Activated CD8-positive, alpha-beta memory T cell treated with anti-CD3 and anti-CD28 coated beads, Interleukin-2, amount 50 U/mL, for 24 hours (primary cell): ENCODE measurements at regions not wholly inside any gene's neighbourhood (a gene's known extent, or its start where the extent isn't known, plus 50 kb on each side); places are given as distances from the start of the nearest gene placed in this dataset.

Experiments
- DNase-seq: peaks from one replicate; pipeline ENCODE4 v3.0.0-alpha.2; 2020; ENCODE audit errors: extremely low read depth

DNA sequence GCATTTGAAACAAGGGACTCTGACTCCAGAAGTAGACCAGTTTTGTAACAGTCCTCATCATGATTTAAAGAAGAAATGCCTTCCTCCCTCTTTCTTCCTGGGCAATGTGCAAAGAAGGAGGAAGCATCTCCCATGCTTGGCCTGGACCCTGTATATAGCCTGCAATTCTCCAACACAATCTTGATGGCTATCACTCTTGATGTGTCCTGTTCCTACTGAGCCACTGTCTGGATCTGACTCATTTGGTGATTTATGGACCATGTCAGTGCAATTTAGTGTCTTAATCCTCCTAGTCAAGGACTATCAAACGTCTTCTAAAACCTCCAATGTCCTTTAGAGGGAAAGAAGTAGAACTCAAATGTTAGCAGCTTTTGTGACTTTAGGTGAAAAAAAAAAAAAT is 697.3 kb downstream of the TLR4 start:
- DNase-seq, result no peak

DNA sequence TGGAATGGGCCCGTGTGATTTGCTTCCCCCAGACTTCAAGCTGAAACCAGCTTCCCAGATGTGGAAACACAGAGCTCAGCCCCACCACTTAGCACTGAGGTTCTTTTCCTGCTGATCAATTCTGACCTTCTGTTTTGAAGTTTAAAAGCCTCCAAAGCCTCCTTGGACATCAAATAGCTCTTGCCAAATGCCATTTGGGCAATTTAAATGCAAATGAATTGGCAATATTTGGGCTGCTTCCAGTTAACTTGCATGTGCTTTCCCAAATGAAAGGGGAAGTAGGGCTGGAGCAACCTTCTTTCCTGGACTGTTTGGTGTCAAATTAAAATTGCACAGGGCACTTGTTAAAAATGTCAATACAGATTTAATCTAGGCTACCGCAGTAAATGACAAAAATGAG is 710.5 kb downstream of the TLR4 start:
- DNase-seq, result no peak

- no peak for DNase-seq
Measured at GRCh38 chr9:118418887-118419565, 714.8 kb downstream of the TLR4 start.

- DNase-seq, result no peak
Measured at GRCh38 chr9:118419676-118420075, 715.5 kb downstream of the TLR4 start.

DNA sequence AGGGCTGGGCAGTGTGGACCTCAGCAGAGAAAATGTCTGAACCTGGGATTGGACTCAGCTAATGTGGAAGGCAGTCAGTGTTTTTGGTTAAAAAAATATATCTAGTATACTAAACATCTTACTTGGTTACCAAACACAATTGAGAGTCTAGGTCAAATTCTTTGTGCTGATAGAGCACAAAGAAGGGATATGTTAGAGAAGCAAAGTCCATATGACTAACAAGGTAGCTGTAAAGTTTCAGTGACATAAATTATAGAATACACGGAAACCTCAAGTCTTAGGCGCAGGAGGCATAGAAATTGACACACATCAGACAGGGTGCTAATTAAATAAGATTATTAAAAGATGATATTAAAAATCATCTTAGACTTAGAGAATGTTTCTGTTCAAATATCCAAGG is 718.3 kb downstream of the TLR4 start:
- no peak for DNase-seq

GRCh38 chr9:118423021-118423420 is 718.8 kb downstream of the TLR4 start:
- no peak for DNase-seq

DNA sequence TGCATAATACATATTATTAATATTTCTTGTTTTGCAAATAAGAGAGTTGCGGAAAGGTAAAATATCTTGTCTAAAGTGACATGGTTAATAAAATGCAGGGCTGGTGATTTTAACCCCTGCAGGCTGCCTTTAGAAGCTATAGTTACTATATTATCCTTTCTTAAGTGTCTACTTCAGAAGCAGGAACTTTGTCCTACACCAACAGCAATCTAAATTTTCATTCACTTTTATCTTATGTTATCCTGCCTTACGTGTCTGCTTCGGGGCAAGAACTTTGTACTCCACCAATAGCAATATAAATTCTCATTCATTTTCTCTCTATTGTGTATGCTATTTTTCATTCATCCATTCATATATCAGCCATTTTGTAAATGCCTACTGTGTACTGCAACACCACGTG is 719.5 kb downstream of the TLR4 start:
- DNase-seq, result no peak

GRCh38 chr9:118426772-118427171 is 722.6 kb downstream of the TLR4 start:
- DNase-seq, result no peak

DNA sequence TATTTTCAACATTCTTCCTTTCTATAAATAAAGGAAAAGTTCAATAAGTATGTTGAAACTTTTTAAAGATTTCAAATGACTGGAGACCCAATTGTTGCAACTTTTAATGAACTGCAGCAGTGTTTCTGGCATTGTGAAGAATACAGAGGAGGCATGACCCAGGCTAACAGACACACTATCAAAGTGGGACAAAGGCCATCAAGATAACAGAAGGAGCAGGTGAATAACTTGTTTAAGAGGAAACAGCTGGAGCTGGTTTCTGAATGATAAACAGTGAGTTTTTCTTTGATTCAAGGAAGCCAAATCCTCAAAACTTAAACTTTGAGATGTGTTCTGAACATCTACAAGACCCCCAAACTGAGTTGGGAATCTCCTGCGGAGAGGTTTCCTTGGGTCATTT is 734.6 kb downstream of the TLR4 start:
- no peak for DNase-seq

- no peak for DNase-seq
Measured at GRCh38 chr9:118439441-118439840, 735.2 kb downstream of the TLR4 start.

- DNase-seq, result no peak
Measured at GRCh38 chr9:118444403-118444802, 740.2 kb downstream of the TLR4 start.

DNA sequence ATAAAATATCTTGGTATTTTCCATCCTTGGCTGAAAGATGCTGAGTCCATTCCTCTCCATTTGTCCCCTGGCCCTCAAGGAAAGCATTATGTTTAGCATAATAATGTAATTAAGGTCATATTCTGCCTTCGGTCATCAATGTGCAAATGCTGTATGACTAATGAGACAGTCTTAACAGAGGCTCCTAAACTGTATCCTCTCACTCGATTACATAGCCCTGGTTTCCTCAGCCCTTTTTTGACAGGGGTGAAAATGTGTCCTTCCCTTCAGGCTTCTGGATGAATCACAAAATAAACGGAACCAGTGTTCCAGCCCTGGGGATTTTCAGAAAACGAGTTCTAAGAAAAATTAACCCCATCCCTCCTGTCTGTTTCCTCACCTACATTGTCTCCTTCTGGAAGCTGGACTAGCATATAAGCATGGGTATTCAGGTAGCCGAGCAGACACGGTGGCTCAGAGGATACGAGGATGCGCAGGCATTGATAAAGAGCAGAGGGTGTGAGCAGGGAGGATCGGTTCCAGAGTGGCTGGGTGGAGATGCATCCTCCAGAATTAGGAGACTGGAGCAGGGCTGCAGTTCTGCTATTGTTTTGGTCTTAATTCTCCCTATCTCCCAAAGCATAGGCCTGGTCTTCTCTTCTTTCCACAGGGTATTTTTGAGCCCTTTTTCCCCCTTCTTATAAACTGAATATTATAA is 742.9 kb downstream of the TLR4 start:
- no peak for DNase-seq

DNA sequence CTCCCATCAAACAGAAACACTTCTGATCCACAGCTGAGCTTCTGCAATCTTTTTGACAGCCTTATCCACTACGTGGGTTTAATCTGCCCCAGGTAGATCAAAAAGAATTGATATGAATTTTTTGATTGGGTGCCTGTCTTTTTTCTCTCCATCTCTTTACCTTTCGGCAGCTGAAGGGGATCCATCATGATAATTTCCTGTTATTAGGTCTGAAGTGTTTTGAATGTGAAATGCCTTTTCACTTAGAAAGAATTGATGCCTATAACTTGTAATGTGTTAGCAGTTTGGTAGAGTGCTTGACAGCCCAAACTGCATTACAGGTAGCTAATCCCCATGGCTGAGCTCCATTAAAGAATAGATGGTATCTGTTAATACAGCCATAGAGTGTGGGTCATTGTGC is 745.4 kb downstream of the TLR4 start:
- no peak for DNase-seq

DNA sequence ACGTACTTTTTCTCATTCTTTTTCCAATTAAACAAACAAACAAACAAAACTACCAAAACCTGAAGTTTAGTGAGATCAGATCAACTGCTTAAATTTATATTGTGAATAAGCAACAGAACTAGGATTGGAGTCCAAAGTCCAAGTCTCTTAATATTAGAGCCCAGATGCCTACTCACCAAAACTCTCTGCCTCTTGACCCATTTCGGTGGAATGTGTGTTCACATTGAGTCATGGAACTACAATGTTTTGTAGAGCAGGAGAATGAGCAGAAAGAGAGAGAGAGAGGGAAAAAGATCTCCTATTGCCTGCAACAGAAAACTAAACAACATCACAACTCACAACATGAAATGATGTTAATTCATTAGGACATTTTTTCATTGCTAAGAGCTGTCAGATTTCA is 751.1 kb downstream of the TLR4 start:
- no peak for DNase-seq

DNA sequence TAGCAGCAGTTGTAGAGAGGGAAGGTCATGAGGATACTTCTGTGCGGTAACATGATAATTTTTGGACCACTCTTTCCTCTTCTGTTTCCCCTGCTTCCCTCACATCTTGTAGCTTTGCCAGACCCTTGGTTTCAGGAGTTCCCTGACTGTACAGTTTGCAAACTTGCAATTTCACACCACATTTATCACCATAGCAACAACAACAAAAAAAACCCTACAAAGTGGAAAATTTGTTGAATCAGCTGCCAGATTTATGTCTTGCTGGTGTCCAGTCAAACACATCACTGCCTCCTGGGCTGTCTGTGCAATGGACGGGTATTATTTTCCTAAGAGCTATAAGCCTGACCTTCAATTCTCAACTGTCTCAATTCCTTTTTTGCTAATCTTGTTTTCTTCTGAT is 751.6 kb downstream of the TLR4 start:
- no peak for DNase-seq

DNA sequence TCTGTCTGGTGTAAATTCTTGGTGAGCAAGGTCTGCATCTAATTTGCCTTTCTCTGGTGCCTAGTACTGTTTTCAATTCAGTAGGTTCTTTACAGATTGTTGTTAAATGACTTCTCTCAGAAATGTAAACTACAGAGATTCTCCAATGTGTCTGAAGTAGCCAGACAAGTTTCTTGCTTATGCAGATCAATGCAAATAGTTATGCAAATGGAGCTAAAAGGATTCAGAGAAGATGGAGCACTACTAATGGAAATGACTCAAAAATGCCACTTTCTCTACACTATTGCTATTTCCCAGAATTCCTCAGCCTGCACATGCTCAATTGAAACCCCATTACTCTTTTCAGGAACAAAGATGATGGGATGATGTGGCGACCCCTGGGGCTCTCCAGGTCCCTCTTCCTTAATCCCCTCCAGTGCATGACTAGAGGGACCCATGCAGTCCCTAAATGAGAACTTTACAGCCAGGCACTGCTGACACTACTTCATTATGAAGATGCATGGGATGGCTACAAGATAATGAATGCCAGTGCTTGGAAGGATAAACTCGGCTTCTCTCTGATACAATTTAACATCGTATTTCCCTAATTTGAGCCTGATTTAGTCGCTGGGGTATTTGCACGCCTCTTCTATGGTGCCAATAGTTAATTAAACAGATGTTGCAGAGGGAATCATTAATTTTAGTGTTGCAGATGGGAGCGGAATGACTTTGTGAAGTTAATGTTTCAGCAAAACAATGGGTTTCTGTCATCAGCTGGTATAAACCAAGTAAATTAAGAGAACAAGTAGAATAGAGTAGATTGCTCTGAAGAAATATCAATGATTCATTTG is 753.2 kb downstream of the TLR4 start:
- no peak for DNase-seq

- no peak for DNase-seq
Measured at GRCh38 chr9:118459913-118460312, 755.7 kb downstream of the TLR4 start.

GRCh38 chr9:118463419-118463818 is 759.2 kb downstream of the TLR4 start:
- DNase-seq, result no peak

GRCh38 chr9:118473521-118473920 is 769.3 kb downstream of the TLR4 start:
- no peak for DNase-seq

GRCh38 chr9:118478752-118479151 is 774.5 kb downstream of the TLR4 start:
- no peak for DNase-seq

DNA sequence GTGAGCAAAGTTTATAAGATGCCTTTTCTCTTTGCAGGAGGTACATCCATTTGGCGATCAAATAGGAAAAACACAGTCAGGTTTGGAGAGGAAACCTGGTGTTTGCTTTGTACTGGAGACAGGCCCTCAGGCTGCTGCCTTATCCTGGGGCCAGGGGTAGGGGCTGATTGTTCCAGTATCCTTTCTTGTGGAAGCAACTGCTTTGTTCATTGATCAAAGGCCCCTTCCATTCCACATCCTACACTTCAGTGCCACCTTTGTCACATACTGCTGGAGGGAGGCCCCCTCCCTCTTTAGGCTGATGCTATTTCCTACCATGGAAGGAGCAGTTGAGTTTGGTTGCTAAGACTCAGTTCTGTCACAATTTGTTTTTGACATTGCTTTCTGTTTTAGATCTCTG is 778.1 kb downstream of the TLR4 start:
- no peak for DNase-seq

DNA sequence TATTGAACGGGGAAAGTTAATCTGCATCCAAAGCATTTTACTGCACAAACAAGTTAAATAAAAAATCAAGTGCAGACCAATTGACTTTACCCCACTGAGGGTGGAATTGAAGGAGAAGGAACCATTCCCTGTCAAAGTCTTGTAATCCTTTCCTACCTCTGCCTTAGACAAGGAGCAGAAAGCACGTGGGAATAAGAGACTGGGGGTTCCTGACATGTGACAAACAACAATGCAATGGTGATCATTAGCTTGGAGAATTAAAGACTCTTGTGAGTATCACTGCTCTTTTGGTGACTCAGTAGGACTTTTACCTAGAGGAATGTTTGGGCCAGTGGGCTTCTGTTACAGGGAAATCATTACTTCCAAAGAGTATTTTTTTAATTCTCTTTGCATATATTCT is 779.5 kb downstream of the TLR4 start:
- no peak for DNase-seq

DNA sequence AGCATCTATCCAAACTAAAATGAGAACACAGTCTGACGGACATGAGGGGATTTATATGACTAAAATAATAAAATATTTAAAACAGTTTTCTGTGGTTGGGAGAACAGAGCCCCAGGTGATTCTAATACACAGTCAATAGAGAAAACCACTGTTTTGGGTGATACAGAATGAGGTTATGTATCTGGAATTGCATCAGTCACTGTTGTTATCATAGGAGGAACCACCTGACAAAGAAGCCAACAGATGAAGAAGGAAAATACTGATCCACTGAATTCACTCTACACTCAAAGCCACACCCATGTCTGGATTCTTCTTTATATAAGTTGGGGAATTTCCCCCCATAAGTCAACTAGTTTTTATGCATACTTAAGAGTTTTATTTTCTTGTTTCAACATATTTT is 799.0 kb downstream of the TLR4 start:
- no peak for DNase-seq
